ENCODE measurements at regions not wholly inside any gene's neighbourhood (a gene's known extent, or its start where the extent isn't known, plus 50 kb on each side); places are given as distances from the start of the nearest gene placed in this dataset.

DNA sequence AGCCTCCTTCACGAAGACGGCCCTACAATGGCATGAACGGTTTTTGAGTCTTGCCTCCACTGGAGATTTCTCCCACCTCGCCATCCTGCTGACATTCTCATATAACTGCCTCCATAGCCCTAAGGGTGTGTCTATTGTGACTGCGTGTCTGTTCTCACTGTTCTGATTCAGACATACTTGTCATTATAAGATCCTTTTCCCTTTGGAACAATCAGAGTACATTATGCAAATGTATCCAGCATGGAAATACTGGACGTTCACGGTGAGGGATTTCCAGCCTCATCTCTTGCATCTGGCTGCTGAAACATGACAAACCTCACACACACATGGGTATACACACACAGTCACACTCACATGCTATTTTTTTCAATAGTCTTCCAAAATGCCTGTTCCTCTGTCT lies 402.1 kb downstream of the DIRAS2 start:
- Mint-ChIP-seq H3K27me3 (ENCODE audit: insufficient read depth, low read depth, poor library complexity) (no peaks in the 10 kb centered on the region), H3K4me3 (no peak overlapping the region), H3K4me1 (no peaks in the 10 kb centered on the region), H3K9me3 (no peaks in the 10 kb centered on the region), H3K36me3 (ENCODE audit: low read depth) (no peaks in the 10 kb centered on the region), H3K27ac (no peak overlapping the region)
- TF ChIP-seq STAT1 (IDR thresholded peaks at IDR 0.05; ENCODE audit: unreplicated experiment) (no peak), ZNF114 (CRISPR knock-in tag; IDR thresholded peaks at IDR 0.05) (no peak), EZH2phosphoT487 (IDR thresholded peaks at IDR 0.05; ENCODE audit: unreplicated experiment) (no peak), POLR2AphosphoS5 (IDR thresholded peaks at IDR 0.05; ENCODE audit: low read depth) (no peak), EZH2 (IDR thresholded peaks at IDR 0.05; ENCODE audit: low read depth, unreplicated experiment) (no peak), ZNF331 (CRISPR knock-in tag; IDR thresholded peaks at IDR 0.05; ENCODE audit: low read depth) (no peak)
- TF ChIP-seq, protein P1, sequence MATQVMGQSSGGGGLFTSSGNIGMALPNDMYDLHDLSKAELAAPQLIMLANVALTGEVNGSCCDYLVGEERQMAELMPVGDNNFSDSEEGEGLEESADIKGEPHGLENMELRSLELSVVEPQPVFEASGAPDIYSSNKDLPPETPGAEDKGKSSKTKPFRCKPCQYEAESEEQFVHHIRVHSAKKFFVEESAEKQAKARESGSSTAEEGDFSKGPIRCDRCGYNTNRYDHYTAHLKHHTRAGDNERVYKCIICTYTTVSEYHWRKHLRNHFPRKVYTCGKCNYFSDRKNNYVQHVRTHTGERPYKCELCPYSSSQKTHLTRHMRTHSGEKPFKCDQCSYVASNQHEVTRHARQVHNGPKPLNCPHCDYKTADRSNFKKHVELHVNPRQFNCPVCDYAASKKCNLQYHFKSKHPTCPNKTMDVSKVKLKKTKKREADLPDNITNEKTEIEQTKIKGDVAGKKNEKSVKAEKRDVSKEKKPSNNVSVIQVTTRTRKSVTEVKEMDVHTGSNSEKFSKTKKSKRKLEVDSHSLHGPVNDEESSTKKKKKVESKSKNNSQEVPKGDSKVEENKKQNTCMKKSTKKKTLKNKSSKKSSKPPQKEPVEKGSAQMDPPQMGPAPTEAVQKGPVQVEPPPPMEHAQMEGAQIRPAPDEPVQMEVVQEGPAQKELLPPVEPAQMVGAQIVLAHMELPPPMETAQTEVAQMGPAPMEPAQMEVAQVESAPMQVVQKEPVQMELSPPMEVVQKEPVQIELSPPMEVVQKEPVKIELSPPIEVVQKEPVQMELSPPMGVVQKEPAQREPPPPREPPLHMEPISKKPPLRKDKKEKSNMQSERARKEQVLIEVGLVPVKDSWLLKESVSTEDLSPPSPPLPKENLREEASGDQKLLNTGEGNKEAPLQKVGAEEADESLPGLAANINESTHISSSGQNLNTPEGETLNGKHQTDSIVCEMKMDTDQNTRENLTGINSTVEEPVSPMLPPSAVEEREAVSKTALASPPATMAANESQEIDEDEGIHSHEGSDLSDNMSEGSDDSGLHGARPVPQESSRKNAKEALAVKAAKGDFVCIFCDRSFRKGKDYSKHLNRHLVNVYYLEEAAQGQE (IDR thresholded peaks at IDR 0.05; ENCODE audit: unreplicated experiment), result no peak
- TF ChIP-seq, protein P2, sequence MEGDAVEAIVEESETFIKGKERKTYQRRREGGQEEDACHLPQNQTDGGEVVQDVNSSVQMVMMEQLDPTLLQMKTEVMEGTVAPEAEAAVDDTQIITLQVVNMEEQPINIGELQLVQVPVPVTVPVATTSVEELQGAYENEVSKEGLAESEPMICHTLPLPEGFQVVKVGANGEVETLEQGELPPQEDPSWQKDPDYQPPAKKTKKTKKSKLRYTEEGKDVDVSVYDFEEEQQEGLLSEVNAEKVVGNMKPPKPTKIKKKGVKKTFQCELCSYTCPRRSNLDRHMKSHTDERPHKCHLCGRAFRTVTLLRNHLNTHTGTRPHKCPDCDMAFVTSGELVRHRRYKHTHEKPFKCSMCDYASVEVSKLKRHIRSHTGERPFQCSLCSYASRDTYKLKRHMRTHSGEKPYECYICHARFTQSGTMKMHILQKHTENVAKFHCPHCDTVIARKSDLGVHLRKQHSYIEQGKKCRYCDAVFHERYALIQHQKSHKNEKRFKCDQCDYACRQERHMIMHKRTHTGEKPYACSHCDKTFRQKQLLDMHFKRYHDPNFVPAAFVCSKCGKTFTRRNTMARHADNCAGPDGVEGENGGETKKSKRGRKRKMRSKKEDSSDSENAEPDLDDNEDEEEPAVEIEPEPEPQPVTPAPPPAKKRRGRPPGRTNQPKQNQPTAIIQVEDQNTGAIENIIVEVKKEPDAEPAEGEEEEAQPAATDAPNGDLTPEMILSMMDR (conservative IDR thresholded peaks at IDR 0.05; ENCODE audit: low read depth in 2 of 2), result no peak
- TF ChIP-seq, protein P3, sequence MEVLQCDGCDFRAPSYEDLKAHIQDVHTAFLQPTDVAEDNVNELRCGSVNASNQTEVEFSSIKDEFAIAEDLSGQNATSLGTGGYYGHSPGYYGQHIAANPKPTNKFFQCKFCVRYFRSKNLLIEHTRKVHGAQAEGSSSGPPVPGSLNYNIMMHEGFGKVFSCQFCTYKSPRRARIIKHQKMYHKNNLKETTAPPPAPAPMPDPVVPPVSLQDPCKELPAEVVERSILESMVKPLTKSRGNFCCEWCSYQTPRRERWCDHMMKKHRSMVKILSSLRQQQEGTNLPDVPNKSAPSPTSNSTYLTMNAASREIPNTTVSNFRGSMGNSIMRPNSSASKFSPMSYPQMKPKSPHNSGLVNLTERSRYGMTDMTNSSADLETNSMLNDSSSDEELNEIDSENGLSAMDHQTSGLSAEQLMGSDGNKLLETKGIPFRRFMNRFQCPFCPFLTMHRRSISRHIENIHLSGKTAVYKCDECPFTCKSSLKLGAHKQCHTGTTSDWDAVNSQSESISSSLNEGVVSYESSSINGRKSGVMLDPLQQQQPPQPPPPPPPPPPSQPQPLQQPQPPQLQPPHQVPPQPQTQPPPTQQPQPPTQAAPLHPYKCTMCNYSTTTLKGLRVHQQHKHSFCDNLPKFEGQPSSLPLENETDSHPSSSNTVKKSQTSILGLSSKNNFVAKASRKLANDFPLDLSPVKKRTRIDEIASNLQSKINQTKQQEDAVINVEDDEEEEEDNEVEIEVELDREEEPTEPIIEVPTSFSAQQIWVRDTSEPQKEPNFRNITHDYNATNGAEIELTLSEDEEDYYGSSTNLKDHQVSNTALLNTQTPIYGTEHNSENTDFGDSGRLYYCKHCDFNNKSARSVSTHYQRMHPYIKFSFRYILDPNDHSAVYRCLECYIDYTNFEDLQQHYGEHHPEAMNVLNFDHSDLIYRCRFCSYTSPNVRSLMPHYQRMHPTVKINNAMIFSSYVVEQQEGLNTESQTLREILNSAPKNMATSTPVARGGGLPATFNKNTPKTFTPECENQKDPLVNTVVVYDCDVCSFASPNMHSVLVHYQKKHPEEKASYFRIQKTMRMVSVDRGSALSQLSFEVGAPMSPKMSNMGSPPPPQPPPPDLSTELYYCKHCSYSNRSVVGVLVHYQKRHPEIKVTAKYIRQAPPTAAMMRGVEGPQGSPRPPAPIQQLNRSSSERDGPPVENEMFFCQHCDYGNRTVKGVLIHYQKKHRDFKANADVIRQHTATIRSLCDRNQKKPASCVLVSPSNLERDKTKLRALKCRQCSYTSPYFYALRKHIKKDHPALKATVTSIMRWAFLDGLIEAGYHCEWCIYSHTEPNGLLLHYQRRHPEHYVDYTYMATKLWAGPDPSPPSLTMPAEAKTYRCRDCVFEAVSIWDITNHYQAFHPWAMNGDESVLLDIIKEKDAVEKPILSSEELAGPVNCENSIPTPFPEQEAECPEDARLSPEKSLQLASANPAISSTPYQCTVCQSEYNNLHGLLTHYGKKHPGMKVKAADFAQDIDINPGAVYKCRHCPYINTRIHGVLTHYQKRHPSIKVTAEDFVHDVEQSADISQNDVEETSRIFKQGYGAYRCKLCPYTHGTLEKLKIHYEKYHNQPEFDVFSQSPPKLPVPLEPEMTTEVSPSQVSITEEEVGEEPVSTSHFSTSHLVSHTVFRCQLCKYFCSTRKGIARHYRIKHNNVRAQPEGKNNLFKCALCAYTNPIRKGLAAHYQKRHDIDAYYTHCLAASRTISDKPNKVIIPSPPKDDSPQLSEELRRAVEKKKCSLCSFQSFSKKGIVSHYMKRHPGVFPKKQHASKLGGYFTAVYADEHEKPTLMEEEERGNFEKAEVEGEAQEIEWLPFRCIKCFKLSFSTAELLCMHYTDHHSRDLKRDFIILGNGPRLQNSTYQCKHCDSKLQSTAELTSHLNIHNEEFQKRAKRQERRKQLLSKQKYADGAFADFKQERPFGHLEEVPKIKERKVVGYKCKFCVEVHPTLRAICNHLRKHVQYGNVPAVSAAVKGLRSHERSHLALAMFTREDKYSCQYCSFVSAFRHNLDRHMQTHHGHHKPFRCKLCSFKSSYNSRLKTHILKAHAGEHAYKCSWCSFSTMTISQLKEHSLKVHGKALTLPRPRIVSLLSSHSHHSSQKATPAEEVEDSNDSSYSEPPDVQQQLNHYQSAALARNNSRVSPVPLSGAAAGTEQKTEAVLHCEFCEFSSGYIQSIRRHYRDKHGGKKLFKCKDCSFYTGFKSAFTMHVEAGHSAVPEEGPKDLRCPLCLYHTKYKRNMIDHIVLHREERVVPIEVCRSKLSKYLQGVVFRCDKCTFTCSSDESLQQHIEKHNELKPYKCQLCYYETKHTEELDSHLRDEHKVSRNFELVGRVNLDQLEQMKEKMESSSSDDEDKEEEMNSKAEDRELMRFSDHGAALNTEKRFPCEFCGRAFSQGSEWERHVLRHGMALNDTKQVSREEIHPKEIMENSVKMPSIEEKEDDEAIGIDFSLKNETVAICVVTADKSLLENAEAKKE (CRISPR knock-in tag; IDR thresholded peaks at IDR 0.05), result no peak
- TF ChIP-seq, protein P4, sequence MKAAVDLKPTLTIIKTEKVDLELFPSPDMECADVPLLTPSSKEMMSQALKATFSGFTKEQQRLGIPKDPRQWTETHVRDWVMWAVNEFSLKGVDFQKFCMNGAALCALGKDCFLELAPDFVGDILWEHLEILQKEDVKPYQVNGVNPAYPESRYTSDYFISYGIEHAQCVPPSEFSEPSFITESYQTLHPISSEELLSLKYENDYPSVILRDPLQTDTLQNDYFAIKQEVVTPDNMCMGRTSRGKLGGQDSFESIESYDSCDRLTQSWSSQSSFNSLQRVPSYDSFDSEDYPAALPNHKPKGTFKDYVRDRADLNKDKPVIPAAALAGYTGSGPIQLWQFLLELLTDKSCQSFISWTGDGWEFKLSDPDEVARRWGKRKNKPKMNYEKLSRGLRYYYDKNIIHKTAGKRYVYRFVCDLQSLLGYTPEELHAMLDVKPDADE (IDR thresholded peaks at IDR 0.05), result no peak
- Histone ChIP-seq H2AFZ (no peak overlapping the region), H3K9me2 (ENCODE audit: insufficient read depth) (no peaks in the 10 kb centered on the region), H3K4me1 (ENCODE audit: insufficient read depth) (no peaks in the 10 kb centered on the region), H3F3A (replicated peaks; ENCODE audit: low read depth) (no peaks in the 10 kb centered on the region), H3K27me3 (ENCODE audit: insufficient read depth) (no peaks in the 10 kb centered on the region), H3K4me2 (no peak overlapping the region), H3K79me2 (replicated peaks; ENCODE audit: insufficient read depth) (no peaks in the 10 kb centered on the region), H3K4me3 (no peak overlapping the region), H4K20me1 (replicated peaks; ENCODE audit: insufficient read depth) (no peaks in the 10 kb centered on the region), H3K36me3 (ENCODE audit: insufficient read depth) (no peaks in the 10 kb centered on the region), H3K27ac (ENCODE audit: low read depth) (no peak overlapping the region)
- DNase-seq (ENCODE audit: low spot score) (no peak), ATAC-seq (no peak)

Measured in GM23338 (cell line).